Fibroblast of lung (primary cell): ENCODE measurements at regions not wholly inside any gene's neighbourhood (a gene's known extent, or its start where the extent isn't known, plus 50 kb on each side); places are given as distances from the start of the nearest gene placed in this dataset.

ENCODE experiments used
- EZH2 ChIP-seq: IDR thresholded peaks from 2 replicates; pipeline ENCODE4 v1.5.1; 2012; ENCODE audit warnings: low read length, control low read depth, mild to moderate bottlenecking; ENCODE audit errors: missing control alignments
- TF ChIP-seq, protein P1 (sequence below), 2 donors: IDR thresholded peaks in 1 of 2; conservative IDR thresholded peaks in 1 of 2; 1 replicate in 1 of 2; 2 replicates in 1 of 2; pipeline ENCODE4 v1.5.1; 2011 to 2012; ENCODE audit warnings: low read length in 2 of 2, control low read depth in 1 of 2, inconsistent platforms in 1 of 2, low read depth in 1 of 2, mild to moderate bottlenecking in 1 of 2

- TF ChIP-seq, protein P1, sequence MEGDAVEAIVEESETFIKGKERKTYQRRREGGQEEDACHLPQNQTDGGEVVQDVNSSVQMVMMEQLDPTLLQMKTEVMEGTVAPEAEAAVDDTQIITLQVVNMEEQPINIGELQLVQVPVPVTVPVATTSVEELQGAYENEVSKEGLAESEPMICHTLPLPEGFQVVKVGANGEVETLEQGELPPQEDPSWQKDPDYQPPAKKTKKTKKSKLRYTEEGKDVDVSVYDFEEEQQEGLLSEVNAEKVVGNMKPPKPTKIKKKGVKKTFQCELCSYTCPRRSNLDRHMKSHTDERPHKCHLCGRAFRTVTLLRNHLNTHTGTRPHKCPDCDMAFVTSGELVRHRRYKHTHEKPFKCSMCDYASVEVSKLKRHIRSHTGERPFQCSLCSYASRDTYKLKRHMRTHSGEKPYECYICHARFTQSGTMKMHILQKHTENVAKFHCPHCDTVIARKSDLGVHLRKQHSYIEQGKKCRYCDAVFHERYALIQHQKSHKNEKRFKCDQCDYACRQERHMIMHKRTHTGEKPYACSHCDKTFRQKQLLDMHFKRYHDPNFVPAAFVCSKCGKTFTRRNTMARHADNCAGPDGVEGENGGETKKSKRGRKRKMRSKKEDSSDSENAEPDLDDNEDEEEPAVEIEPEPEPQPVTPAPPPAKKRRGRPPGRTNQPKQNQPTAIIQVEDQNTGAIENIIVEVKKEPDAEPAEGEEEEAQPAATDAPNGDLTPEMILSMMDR (conservative IDR thresholded peaks at IDR 0.05 in 1 of 2, IDR thresholded peaks at IDR 0.05 in 1 of 2; ENCODE audit: low read depth in 1 of 2, low read length in 2 of 2): no peak
- TF ChIP-seq EZH2: no peak
These were observed 483.9 kb upstream of the TRIB2 start for GRCh38 chr2:12232876-12233275.
